Endothelial cell (in vitro differentiated cells): ENCODE measurements at regions not wholly inside any gene's neighbourhood (a gene's known extent, or its start where the extent isn't known, plus 50 kb on each side); places are given as distances from the start of the nearest gene placed in this dataset.

Source experiments
- DNase-seq: peaks from one replicate; pipeline ENCODE4 v3.0.0; 2021; ENCODE audit warnings: low spot score
- H3K27ac Mint-ChIP-seq: one replicate; pipeline ENCODE4 v1.8.0; 2021; ENCODE audit warnings: mixed read lengths, inconsistent platforms; ENCODE audit not compliant: unreplicated experiment
- H3K27me3 Mint-ChIP-seq: one replicate; pipeline ENCODE4 v1.8.0; 2021; ENCODE audit warnings: mild to moderate bottlenecking, moderate library complexity, mixed read lengths, inconsistent platforms; ENCODE audit not compliant: unreplicated experiment
- H3K36me3 Mint-ChIP-seq: one replicate; pipeline ENCODE4 v1.8.0; 2021; ENCODE audit warnings: mild to moderate bottlenecking, low read depth, mixed read lengths, inconsistent platforms; ENCODE audit not compliant: unreplicated experiment
- H3K4me1 Mint-ChIP-seq: one replicate; pipeline ENCODE4 v1.8.0; 2021; ENCODE audit warnings: mild to moderate bottlenecking, mixed read lengths, inconsistent platforms; ENCODE audit not compliant: unreplicated experiment
- H3K4me3 Mint-ChIP-seq: one replicate; pipeline ENCODE4 v1.8.0; 2021; ENCODE audit warnings: mild to moderate bottlenecking, mixed read lengths, inconsistent platforms; ENCODE audit not compliant: unreplicated experiment
- H3K9me3 Mint-ChIP-seq: one replicate; pipeline ENCODE4 v1.8.0; 2021; ENCODE audit warnings: mixed read lengths, inconsistent platforms; ENCODE audit not compliant: unreplicated experiment
- CTCF ChIP-seq: fragments of 200-600 bp; sonication (generic); IDR thresholded peaks from one replicate; pipeline ENCODE4 v1.5.0; 2021; ENCODE audit warnings: antibody characterized with exemption; ENCODE audit not compliant: unreplicated experiment

DNA sequence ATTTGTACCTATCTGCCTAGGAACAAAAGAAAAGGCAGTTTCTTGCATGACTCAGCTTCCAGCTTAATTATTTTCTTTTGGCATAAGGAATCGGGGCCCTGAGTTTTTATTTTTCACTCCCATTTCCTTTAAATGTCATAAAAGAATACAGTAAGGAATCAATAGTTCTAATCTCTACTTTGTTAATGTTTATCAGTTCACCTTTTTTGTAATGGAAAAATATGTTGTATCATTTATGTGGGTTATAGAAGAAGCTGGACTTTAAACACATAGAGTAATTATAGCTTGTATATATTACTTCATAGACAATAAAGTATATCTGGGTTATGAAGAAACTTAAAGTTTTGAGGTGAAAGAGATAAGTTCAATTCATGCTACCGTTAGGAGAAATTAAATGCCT is 1214.8 kb upstream of the GJE1 start:
- H3K4me1 Mint-ChIP-seq: no peaks in the 10 kb centered on the region
- H3K27me3 Mint-ChIP-seq: peaks cover 1% of the 10 kb centered on the region
- no peaks in the 10 kb centered on the region for H3K36me3 Mint-ChIP-seq
- H3K9me3 Mint-ChIP-seq: no peaks in the 10 kb centered on the region
- H3K27ac Mint-ChIP-seq: no peak overlapping the region
- H3K4me3 Mint-ChIP-seq: no peak overlapping the region
- TF ChIP-seq CTCF: no peak
- DNase-seq: no peak

DNA sequence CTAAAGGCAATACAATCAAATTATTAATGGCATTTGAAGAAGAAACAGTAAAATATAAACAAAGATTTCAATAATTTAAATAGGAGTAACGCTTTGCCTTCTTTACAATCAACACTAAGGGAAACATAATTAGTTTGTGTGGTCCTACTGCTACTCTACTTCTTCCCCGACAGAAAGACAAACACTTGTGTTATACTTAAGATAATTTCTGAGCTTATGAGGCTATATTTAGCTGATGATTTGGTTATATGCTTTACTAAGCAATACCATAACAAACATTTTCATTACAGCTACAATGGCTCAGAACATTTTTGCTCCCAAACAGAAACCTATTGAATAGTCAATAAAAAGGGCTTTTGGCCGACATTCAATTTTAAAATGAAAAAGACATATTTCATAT is 1217.2 kb upstream of the GJE1 start:
- TF ChIP-seq CTCF: no peak
- H3K36me3 Mint-ChIP-seq: no peaks in the 10 kb centered on the region
- H3K27ac Mint-ChIP-seq: no peak overlapping the region
- H3K4me1 Mint-ChIP-seq: no peaks in the 10 kb centered on the region
- no peaks in the 10 kb centered on the region for H3K9me3 Mint-ChIP-seq
- peaks cover 1% of the 10 kb centered on the region for H3K27me3 Mint-ChIP-seq
- no peak for DNase-seq
- no peak overlapping the region for H3K4me3 Mint-ChIP-seq

- H3K36me3 Mint-ChIP-seq: no peaks in the 10 kb centered on the region
- no peaks in the 10 kb centered on the region for H3K9me3 Mint-ChIP-seq
- peaks cover 1% of the 10 kb centered on the region for H3K27me3 Mint-ChIP-seq
- no peak overlapping the region for H3K27ac Mint-ChIP-seq
- no peak overlapping the region for H3K4me3 Mint-ChIP-seq
- DNase-seq: no peak
- no peaks in the 10 kb centered on the region for H3K4me1 Mint-ChIP-seq
- TF ChIP-seq CTCF: no peak
Measured at GRCh38 chr6:140915103-140915502, 1217.6 kb upstream of the GJE1 start.

DNA sequence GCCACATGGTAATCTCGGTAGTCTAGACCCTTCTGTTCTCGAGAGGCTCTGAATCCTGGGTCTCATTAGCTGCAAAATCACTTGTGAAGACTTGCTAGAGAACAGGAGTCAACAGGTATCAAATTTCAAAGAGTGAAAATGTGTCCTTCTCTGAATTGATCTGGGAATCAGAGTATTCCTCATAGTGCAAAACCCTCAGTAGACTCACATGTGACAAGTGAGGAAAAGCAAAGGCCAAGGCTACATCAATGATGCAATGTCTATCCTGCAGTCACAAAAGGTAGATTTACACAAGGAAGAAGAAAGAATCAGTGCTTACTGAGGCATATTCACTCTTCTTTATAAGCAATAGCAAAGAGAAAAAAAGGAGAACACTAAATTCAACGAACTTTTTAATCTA is 1220.0 kb upstream of the GJE1 start:
- Mint-ChIP-seq H3K4me3 (no peak overlapping the region), H3K27me3 (peaks cover 4% of the 10 kb centered on the region), H3K9me3 (peaks cover 3% of the 10 kb centered on the region), H3K27ac (no peak overlapping the region), H3K4me1 (no peaks in the 10 kb centered on the region), H3K36me3 (peaks cover 11% of the 10 kb centered on the region)
- no peak for TF ChIP-seq CTCF
- no peak for DNase-seq

DNA sequence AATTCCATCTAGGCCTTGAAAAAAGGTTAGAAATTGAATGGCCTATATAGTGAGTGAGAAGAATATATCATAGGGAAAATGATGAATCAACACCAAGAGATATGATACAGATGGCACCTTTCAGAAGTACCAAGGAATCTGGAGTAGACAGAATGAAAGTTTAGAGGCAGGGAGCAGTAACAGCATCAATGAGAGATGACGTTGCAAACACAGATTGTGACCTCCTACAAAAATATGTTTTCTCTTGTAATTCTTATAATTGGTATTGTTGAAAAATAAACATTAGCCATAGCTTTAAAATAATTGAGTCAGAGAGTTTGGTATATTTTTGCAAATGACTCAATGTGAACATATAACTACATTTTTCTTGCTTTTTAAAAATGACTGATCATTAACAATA is 1223.1 kb upstream of the GJE1 start:
- no peak for TF ChIP-seq CTCF
- Mint-ChIP-seq H3K9me3 (peaks cover 5% of the 10 kb centered on the region), H3K4me1 (no peaks in the 10 kb centered on the region), H3K27ac (no peak overlapping the region), H3K36me3 (peaks cover 11% of the 10 kb centered on the region), H3K27me3 (peaks cover 3% of the 10 kb centered on the region), H3K4me3 (no peak overlapping the region)
- no peak for DNase-seq
